Astrocyte (in vitro differentiated cells and primary cell): ENCODE measurements at regions not wholly inside any gene's neighbourhood (a gene's known extent, or its start where the extent isn't known, plus 50 kb on each side); places are given as distances from the start of the nearest gene placed in this dataset.

Source experiments
- DNase-seq: peaks from one replicate; pipeline ENCODE4 v3.0.0-alpha.2; 2010; ENCODE audit warnings: low read depth
- FAIRE-seq: peaks from 2 replicates; lab custom pipeline; 2011; peaks lifted over from hg19 to GRCh38; lab: Jason Lieb, UNC
- H2AFZ ChIP-seq: 2 replicates; pipeline ENCODE4 v1.6.0; 2012; ENCODE audit warnings: low read depth, low read length, inconsistent platforms
- H3K27ac ChIP-seq: 2 replicates; pipeline ENCODE4 v1.5.1; 2011; ENCODE audit warnings: low read depth, low read length, inconsistent platforms
- H3K27me3 ChIP-seq: 2 replicates; pipeline ENCODE4 v1.6.0; 2011; ENCODE audit warnings: low read length, inconsistent platforms; ENCODE audit not compliant: insufficient read depth
- H3K36me3 ChIP-seq: 2 replicates; pipeline ENCODE4 v1.5.1; 2011; ENCODE audit warnings: low read length, inconsistent platforms; ENCODE audit not compliant: insufficient read depth
- H3K4me1 ChIP-seq: 2 replicates; pipeline ENCODE4 v1.5.1; 2011; ENCODE audit warnings: low read length, inconsistent platforms; ENCODE audit not compliant: insufficient read depth
- H3K4me2 ChIP-seq: 2 replicates; pipeline ENCODE4 v1.6.0; 2012; ENCODE audit warnings: low read length, inconsistent platforms
- H3K4me3 ChIP-seq: 2 replicates; pipeline ENCODE4 v1.5.1; 2011; ENCODE audit warnings: low read depth, mild to moderate bottlenecking, low read length, inconsistent platforms; ENCODE audit not compliant: insufficient read depth
- H3K79me2 ChIP-seq: 2 replicates; pipeline ENCODE4 v1.6.0; 2012; ENCODE audit warnings: mild to moderate bottlenecking, low read length, inconsistent platforms; ENCODE audit not compliant: insufficient read depth
- H3K9ac ChIP-seq: 2 replicates; pipeline ENCODE4 v1.6.0; 2012; ENCODE audit warnings: mild to moderate bottlenecking, low read length, inconsistent platforms
- H3K9me3 ChIP-seq: 2 replicates; pipeline ENCODE4 v1.5.1; 2012; ENCODE audit warnings: low read depth, mild to moderate bottlenecking, low read length, inconsistent platforms; ENCODE audit not compliant: insufficient read depth
- H4K20me1 ChIP-seq: 2 replicates; pipeline ENCODE4 v1.6.0; 2012; ENCODE audit warnings: low read length, inconsistent platforms; ENCODE audit not compliant: insufficient read depth
- H3K27ac Mint-ChIP-seq: one replicate; pipeline ENCODE4 v1.8.0; 2021; ENCODE audit warnings: mild to moderate bottlenecking, mixed read lengths; ENCODE audit not compliant: unreplicated experiment
- H3K27me3 Mint-ChIP-seq: one replicate; pipeline ENCODE4 v1.8.0; 2021; ENCODE audit warnings: low read depth, mixed read lengths; ENCODE audit not compliant: unreplicated experiment
- H3K36me3 Mint-ChIP-seq: one replicate; pipeline ENCODE4 v1.8.0; 2021; ENCODE audit warnings: low read depth, mixed read lengths; ENCODE audit not compliant: unreplicated experiment
- H3K4me1 Mint-ChIP-seq: one replicate; pipeline ENCODE4 v1.8.0; 2021; ENCODE audit warnings: low read depth, mixed read lengths; ENCODE audit not compliant: unreplicated experiment
- H3K4me3 Mint-ChIP-seq: one replicate; pipeline ENCODE4 v1.8.0; 2021; ENCODE audit warnings: mild to moderate bottlenecking, moderate library complexity, mixed read lengths; ENCODE audit not compliant: unreplicated experiment
- H3K9me3 Mint-ChIP-seq: one replicate; pipeline ENCODE4 v1.8.0; 2021; ENCODE audit warnings: mild to moderate bottlenecking, mixed read lengths; ENCODE audit not compliant: unreplicated experiment
- EZH2 ChIP-seq: IDR thresholded peaks from 2 replicates; pipeline ENCODE4 v1.6.1; 2012; ENCODE audit warnings: mild to moderate bottlenecking, low read length, inconsistent platforms; ENCODE audit not compliant: insufficient read depth
- TF ChIP-seq, protein P1 (sequence below): IDR thresholded peaks from 2 replicates; pipeline ENCODE4 v1.5.1; 2011; ENCODE audit warnings: low read depth, mild to moderate bottlenecking, inconsistent platforms, low read length, moderate library complexity; ENCODE audit not compliant: insufficient read depth

DNA sequence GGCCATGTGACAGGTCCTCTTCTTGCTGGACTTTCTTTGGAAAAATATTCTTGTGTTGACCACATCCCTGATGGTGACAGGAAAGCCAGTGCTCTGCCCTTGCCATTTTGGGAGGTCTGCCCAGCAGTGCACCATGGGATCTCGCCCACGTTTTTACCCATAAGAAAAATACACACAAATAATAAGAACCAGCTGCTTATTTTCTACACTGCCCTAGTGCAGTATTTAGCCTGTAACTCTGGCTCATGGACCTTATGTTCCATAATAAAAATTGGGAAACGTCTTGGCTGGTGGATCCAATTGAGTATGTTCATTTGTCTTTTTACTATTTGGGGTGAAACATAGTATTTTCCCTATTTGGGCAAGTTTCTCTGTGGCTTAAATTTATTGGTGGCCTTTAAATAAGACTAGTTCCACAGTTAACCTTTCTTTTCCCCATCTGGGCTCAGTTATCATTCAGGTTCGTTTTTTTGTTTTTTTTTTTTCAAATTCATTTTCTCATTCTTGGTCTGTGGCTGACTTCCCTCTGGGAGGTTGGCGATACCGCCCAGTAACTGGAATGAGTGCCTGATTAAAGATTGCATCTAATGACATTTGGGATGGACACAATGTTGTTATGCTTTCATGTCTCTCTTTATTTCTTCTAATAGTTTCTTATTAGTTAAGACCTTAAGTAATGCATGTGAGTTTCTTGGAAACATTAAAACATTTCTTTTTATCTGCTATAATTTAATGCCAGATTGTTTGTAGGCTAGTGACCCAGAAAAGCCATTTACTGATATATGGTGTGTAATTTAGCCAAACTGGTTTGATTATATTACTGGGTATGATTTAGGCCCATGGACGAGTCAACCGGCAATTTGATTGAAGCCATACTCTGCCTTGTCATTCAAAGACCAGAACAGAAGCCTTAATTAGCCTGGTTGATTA is 163.7 kb downstream of the FGF10 start:
- no peak overlapping the region for H3K27ac Mint-ChIP-seq
- FAIRE-seq, result no peak

DNA sequence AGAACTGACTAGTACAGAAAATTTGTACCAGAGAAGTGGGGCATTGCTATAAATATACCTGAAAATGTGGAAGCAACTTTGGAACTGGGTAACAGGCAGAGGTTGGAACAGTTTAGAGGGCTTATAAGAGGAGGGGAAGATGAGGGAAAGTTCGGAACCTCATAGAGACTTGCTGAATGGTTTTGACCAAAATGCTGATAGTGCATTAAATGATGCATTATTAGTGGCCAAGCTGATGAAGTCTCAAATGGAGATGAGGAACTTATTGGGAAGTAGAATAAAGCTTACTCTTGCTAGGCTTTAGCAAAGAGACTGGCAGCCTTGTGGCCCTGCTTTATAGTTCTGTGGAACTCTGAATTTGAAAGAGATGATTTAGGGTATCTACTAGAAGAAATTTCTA is 189.8 kb downstream of the FGF10 start:
- TF ChIP-seq, protein P1, sequence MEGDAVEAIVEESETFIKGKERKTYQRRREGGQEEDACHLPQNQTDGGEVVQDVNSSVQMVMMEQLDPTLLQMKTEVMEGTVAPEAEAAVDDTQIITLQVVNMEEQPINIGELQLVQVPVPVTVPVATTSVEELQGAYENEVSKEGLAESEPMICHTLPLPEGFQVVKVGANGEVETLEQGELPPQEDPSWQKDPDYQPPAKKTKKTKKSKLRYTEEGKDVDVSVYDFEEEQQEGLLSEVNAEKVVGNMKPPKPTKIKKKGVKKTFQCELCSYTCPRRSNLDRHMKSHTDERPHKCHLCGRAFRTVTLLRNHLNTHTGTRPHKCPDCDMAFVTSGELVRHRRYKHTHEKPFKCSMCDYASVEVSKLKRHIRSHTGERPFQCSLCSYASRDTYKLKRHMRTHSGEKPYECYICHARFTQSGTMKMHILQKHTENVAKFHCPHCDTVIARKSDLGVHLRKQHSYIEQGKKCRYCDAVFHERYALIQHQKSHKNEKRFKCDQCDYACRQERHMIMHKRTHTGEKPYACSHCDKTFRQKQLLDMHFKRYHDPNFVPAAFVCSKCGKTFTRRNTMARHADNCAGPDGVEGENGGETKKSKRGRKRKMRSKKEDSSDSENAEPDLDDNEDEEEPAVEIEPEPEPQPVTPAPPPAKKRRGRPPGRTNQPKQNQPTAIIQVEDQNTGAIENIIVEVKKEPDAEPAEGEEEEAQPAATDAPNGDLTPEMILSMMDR, result no peak
- TF ChIP-seq EZH2, result no peak
- no peaks in the 10 kb centered on the region for H3K27me3 ChIP-seq
- Mint-ChIP-seq H3K36me3 (no peaks in the 10 kb centered on the region), H3K4me1 (no peaks in the 10 kb centered on the region), H3K27ac (no peak overlapping the region), H3K4me3 (no peak overlapping the region), H3K9me3 (peaks cover 9% of the 10 kb centered on the region), H3K27me3 (no peaks in the 10 kb centered on the region)
- H3K4me1 ChIP-seq, result no peaks in the 10 kb centered on the region
- H3K79me2 ChIP-seq, result no peaks in the 10 kb centered on the region
- FAIRE-seq (no peak), DNase-seq (no peak)
- H2AFZ ChIP-seq, result no peak overlapping the region
- H3K27ac ChIP-seq, result no peak overlapping the region
- peaks cover 10% of the 10 kb centered on the region for H3K9me3 ChIP-seq
- H3K4me2 ChIP-seq, result no peak overlapping the region
- no peaks in the 10 kb centered on the region for H4K20me1 ChIP-seq
- no peak overlapping the region for H3K4me3 ChIP-seq
- no peak overlapping the region for H3K9ac ChIP-seq
- H3K36me3 ChIP-seq, result no peaks in the 10 kb centered on the region

More for the DNA sequence above, 163.7 kb downstream of the FGF10 start:
- TF ChIP-seq, protein P1, result no peak
- no peak for TF ChIP-seq EZH2
- Histone ChIP-seq H3K27ac (no peak overlapping the region), H3K36me3 (no peaks in the 10 kb centered on the region), H3K27me3 (no peaks in the 10 kb centered on the region), H3K4me2 (no peak overlapping the region), H3K79me2 (no peaks in the 10 kb centered on the region), H3K9ac (no peak overlapping the region), H4K20me1 (no peaks in the 10 kb centered on the region), H3K9me3 (no peaks in the 10 kb centered on the region), H3K4me3 (no peak overlapping the region), H2AFZ (no peak overlapping the region), H3K4me1 (no peaks in the 10 kb centered on the region)
- Mint-ChIP-seq H3K4me3 (no peak overlapping the region), H3K36me3 (no peaks in the 10 kb centered on the region), H3K9me3 (no peaks in the 10 kb centered on the region), H3K27me3 (no peaks in the 10 kb centered on the region), H3K4me1 (no peaks in the 10 kb centered on the region)
- DNase-seq, result no peak

DNA sequence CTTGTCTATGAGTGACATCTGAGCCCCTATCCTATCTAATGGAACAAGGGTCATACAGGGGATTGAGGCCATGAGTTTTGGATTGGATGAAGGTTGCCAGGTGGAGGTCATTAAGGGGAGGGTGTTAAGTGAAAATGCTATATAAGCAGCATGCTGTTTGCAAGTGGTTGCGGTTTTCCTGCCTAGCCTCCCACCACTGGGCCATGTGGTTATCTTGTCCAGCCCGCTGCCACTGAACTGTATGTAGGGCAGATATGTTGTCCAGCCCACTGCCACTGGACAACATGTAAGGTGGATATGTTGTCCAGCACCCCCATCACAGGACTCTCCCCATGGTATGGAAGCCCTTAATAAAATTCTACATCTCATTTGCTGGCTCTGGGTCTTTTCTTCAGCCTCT is 200.0 kb downstream of the FGF10 start:
- no peaks in the 10 kb centered on the region for H4K20me1 ChIP-seq
- no peak overlapping the region for H3K4me2 ChIP-seq
- no peak overlapping the region for H3K9ac ChIP-seq
- H2AFZ ChIP-seq, result no peak overlapping the region
- FAIRE-seq, result no peak
- no peak for TF ChIP-seq EZH2
- TF ChIP-seq, protein P1, result no peak
- Mint-ChIP-seq H3K4me1 (peaks cover 2% of the 10 kb centered on the region), H3K36me3 (no peaks in the 10 kb centered on the region), H3K27ac (no peak overlapping the region), H3K9me3 (no peaks in the 10 kb centered on the region), H3K4me3 (no peak overlapping the region), H3K27me3 (no peaks in the 10 kb centered on the region)
- no peak overlapping the region for H3K27ac ChIP-seq
- no peaks in the 10 kb centered on the region for H3K4me1 ChIP-seq
- no peaks in the 10 kb centered on the region for H3K79me2 ChIP-seq
- no peak for DNase-seq
- no peaks in the 10 kb centered on the region for H3K36me3 ChIP-seq
- no peak overlapping the region for H3K4me3 ChIP-seq
- no peaks in the 10 kb centered on the region for H3K27me3 ChIP-seq
- peaks cover 2% of the 10 kb centered on the region for H3K9me3 ChIP-seq
